Activated B cell treated with CpG ODN at 0.5 μM for 24 hours (primary cell): ENCODE measurements at regions not wholly inside any gene's neighbourhood (a gene's known extent, or its start where the extent isn't known, plus 50 kb on each side); places are given as distances from the start of the nearest gene placed in this dataset.
"Not testable (repeated sequence)": the region's sequence is repeated elsewhere in the genome, so short reads cannot be mapped to it uniquely, and the experiment has no call there.

Source experiments
- ATAC-seq: fragments of 200-7000 bp; cut with Tn5 transposase; one replicate; pipeline ENCODE4 v1.10.0; 2021; ENCODE audit warnings: low read depth, mild to moderate bottlenecking, moderate library complexity
- CTCF ChIA-PET: fragments of 350-600 bp; sonication (Branson Sonifier 250); formaldehyde crosslinking; loops from one replicate; lab custom pipeline; 2021; ENCODE audit warnings: antibody characterized with exemption; lab: Charles Lee
- POLR2A ChIA-PET: fragments of 350-600 bp; sonication (Branson Sonifier 250); formaldehyde crosslinking; loops from one replicate; lab custom pipeline; 2021; ENCODE audit warnings: antibody characterized with exemption; lab: Charles Lee
- DNase-seq: peaks from one replicate; pipeline ENCODE4 v3.0.0; 2022
- H3K27ac Mint-ChIP-seq: one replicate; pipeline ENCODE4 v1.8.0; 2020; ENCODE audit warnings: mixed read lengths
- H3K27me3 Mint-ChIP-seq: one replicate; pipeline ENCODE4 v1.8.0; 2021; ENCODE audit warnings: mixed read lengths
- H3K36me3 Mint-ChIP-seq: one replicate; pipeline ENCODE4 v1.8.0; 2021; ENCODE audit warnings: low read depth, mixed read lengths
- H3K4me1 Mint-ChIP-seq: one replicate; pipeline ENCODE4 v1.8.0; 2021; ENCODE audit warnings: mixed read lengths
- H3K4me3 Mint-ChIP-seq: one replicate; pipeline ENCODE4 v1.8.0; 2020; ENCODE audit warnings: mild to moderate bottlenecking, mixed read lengths
- H3K9me3 Mint-ChIP-seq: one replicate; pipeline ENCODE4 v1.8.0; 2020; ENCODE audit warnings: mixed read lengths
- intact Hi-C: fragments of 100-400 bp; cut with micrococcal nuclease; formaldehyde crosslinking; loops from one replicate; pipeline ENCODE4 v1.15.1; 2024
- TF ChIP-seq, protein P1 (sequence below): fragments of 200-600 bp; IDR thresholded peaks from one replicate; pipeline ENCODE4 v1.8.0; 2022; ENCODE audit warnings: antibody characterized with exemption, mild to moderate bottlenecking

DNA sequence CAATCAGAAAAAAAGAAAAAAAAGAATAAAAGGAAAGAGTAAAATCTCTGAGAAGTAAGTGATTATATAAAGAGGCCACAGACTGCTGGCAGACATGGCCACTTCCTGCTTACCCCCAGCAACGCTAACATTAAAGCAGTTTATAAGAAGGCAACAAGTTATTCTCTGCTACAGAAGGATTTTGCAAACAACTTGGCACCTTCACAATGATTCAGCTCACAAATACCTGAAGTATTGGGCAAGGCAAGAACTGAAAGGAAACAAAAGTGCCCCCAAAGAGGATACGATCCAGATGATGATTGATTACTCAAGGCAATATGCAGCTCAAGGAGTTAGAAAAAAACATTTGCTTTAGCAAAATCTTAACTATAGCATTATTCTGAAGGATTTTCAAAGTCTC, 718.8 kb downstream of the KLHL13 start:
- DNase-seq (no peak), ATAC-seq (no peak)
- Mint-ChIP-seq H3K27ac (no peak overlapping the region), H3K4me3 (no peak overlapping the region), H3K4me1 (no peaks in the 10 kb centered on the region), H3K36me3 (no peaks in the 10 kb centered on the region), H3K9me3 (no peaks in the 10 kb centered on the region), H3K27me3 (no peaks in the 10 kb centered on the region)
- TF ChIP-seq, protein P1, sequence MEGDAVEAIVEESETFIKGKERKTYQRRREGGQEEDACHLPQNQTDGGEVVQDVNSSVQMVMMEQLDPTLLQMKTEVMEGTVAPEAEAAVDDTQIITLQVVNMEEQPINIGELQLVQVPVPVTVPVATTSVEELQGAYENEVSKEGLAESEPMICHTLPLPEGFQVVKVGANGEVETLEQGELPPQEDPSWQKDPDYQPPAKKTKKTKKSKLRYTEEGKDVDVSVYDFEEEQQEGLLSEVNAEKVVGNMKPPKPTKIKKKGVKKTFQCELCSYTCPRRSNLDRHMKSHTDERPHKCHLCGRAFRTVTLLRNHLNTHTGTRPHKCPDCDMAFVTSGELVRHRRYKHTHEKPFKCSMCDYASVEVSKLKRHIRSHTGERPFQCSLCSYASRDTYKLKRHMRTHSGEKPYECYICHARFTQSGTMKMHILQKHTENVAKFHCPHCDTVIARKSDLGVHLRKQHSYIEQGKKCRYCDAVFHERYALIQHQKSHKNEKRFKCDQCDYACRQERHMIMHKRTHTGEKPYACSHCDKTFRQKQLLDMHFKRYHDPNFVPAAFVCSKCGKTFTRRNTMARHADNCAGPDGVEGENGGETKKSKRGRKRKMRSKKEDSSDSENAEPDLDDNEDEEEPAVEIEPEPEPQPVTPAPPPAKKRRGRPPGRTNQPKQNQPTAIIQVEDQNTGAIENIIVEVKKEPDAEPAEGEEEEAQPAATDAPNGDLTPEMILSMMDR, result no peak
- POLR2A ChIA-PET, result no interaction called here
- CTCF ChIA-PET, result no interaction called here
- intact Hi-C loops, result no loop called here

DNA sequence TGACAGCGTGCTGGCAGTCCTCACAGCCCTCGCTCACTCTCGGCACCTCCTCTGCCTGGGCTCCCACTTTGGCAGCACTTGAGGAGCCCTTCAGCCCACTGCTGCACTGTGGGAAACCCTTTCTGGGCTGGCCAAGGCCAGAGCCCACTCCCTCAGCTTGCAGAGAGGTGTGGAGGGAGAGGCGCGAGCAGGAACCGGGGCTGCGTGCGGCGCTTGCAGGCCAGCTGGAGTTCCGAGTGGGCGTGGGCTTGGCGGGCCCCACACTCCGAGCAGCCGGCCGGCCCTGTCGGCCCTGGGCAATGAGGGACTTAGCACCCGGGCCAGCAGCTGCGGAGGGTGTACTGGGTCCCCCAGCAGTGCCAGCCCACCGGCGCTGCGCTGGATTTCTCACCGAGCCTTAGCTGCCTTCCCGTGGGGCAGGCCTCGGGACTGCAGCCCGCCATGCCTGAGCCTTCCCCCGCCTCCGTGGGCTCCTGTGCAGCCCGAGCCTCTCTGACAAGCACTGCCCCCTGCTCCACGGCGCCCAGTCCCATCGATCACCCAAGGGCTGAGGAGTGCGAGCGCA, 722.0 kb downstream of the KLHL13 start:
- H3K4me1 Mint-ChIP-seq, H3K9me3 Mint-ChIP-seq, DNase-seq, ATAC-seq, CTCF ChIA-PET, POLR2A ChIA-PET, intact Hi-C loops, H3K27ac Mint-ChIP-seq, H3K27me3 Mint-ChIP-seq, H3K36me3 Mint-ChIP-seq, H3K4me3 Mint-ChIP-seq: not testable (repeated sequence)

DNA sequence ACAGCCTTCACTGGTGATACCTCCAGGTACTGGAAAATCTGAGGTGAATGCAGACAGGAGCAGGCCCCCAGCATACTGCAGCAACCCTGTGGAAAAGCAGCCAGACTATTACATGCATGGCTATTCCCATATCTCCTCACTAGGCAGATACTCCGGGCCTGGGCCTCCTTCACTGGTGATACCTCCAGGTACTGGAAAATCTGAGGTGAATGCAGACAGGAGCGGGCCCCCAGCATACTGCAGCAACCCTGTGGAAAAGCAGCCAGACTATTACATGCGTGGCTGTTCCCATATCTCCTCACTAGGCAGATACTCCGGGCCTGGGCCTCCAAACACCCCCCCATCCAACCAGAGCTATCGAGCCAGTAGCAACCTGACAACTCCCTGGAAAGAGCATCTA, 724.2 kb downstream of the KLHL13 start:
- H3K27me3 Mint-ChIP-seq, H3K4me3 Mint-ChIP-seq, ATAC-seq, POLR2A ChIA-PET, DNase-seq, CTCF ChIA-PET, H3K36me3 Mint-ChIP-seq, H3K9me3 Mint-ChIP-seq, H3K4me1 Mint-ChIP-seq, H3K27ac Mint-ChIP-seq, intact Hi-C loops: not testable (repeated sequence)

DNA sequence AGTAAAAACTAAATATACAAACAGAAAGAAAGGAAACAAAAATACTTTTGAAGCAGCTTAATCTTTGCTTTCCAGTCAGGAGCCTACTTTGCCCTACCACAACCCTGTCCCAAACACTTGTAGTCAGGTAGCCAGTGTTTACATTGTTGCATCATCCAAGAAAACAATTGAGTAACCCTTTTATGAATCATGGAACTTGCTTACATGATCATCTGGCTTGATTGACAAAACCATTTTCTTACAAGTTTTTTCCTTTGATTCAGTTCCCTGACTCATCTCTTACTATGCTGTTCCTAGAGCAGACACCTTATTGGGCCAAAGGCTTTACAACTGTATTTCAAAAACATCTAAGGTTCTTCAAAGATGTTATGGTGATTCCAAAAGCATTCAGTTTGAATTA, 740.1 kb downstream of the KLHL13 start:
- ChIA-PET POLR2A (no interaction called here), CTCF (no interaction called here)
- DNase-seq, result no peak
- Mint-ChIP-seq H3K36me3 (no peaks in the 10 kb centered on the region), H3K4me1 (no peaks in the 10 kb centered on the region), H3K27me3 (no peaks in the 10 kb centered on the region), H3K9me3 (peaks cover 2% of the 10 kb centered on the region), H3K27ac (no peak overlapping the region), H3K4me3 (no peak overlapping the region)
- TF ChIP-seq, protein P1, result no peak
- intact Hi-C loops, result no loop called here
- ATAC-seq, result no peak

DNA sequence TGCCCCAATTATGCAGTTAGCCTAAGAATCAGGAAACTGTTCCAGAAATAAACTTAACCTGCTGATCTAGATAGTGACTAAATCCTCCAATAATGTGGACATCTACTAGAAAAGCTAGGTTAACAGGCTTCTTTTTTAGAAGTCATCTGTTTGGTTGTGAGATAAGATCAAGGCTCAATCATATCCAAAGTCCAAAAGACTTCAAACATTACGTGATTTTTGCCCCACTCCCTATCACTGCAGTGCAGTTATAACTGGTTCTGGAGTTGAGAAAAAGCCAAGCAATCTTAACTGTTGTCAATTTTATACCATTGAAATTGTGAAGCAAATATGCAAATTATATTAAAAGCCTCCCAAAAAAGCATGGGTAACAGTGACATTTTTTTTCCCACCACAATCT, 781.4 kb downstream of the KLHL13 start:
- POLR2A ChIA-PET, result no interaction called here
- Mint-ChIP-seq H3K9me3 (no peaks in the 10 kb centered on the region), H3K4me1 (no peaks in the 10 kb centered on the region), H3K36me3 (no peaks in the 10 kb centered on the region), H3K27ac (no peak overlapping the region), H3K4me3 (no peak overlapping the region), H3K27me3 (no peaks in the 10 kb centered on the region)
- CTCF ChIA-PET, result no interaction called here
- TF ChIP-seq, protein P1, result no peak
- DNase-seq, result no peak
- intact Hi-C loops, result no loop called here
- no peak for ATAC-seq

DNA sequence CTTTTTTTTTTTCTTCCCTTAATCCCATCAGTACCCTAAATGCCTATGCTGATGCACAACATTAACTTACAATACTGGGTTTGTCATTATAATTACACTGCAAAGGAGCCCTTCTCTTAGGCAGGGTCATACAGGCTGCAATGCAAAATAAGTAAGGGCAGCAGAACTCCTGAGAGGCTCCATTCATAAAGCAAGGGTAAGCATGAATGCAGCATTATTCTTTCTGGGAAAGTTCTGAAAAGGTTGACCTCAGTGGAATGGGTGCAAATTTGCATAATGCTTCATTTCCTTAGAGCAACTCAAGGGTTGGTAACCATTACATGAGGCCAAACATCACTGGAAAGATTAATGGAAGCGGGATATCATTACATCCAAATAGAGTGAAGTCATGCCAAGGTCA, 789.2 kb downstream of the KLHL13 start:
- H3K27ac Mint-ChIP-seq, result no peak overlapping the region
- DNase-seq (no peak), ATAC-seq (no peak)
- H3K4me3 Mint-ChIP-seq, result no peak overlapping the region
- H3K9me3 Mint-ChIP-seq, result peaks cover 4% of the 10 kb centered on the region
- no peaks in the 10 kb centered on the region for H3K36me3 Mint-ChIP-seq
- intact Hi-C loops, result no loop called here
- TF ChIP-seq, protein P1, result no peak
- CTCF ChIA-PET, result no interaction called here
- H3K4me1 Mint-ChIP-seq, result no peaks in the 10 kb centered on the region
- POLR2A ChIA-PET, result no interaction called here
- no peaks in the 10 kb centered on the region for H3K27me3 Mint-ChIP-seq
